SKM-1 treated with dmso at 0.1 percent for 144 hours (cell line): ENCODE measurements at regions not wholly inside any gene's neighbourhood (a gene's known extent, or its start where the extent isn't known, plus 50 kb on each side); places are given as distances from the start of the nearest gene placed in this dataset.

Experiments
- DNase-seq: peaks from one replicate; lab custom pipeline; 2025; ENCODE audit not compliant: unreplicated experiment; lab: John Stamatoyannopoulos, UW

DNA sequence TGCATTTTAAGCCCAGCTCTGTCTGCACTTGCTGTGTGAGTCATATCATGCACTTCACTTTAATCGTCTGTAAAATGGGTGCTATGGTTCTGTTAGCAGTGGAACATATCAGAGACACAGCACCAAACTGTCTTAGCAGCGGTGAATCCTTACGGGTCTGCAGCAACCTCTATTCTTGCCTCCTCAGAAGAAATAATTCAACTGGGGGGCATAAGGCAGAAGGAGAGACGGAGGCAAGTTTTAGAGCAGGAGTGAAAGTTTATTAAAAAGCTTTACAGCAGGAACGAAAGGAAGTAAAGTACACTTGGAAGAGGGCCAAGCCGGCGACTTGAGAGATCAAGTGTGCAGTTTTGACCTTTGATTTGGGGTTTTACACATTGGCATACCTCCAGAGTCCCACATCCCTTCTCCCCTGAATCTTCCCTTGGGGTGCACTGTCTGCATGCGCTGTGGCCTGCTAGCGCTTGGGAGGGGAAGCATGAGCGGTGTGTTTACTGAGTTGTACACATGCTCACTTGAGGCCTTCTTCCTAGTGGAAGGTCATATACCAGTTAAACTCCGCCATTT is 109.8 kb downstream of the DDX1 start:
- DNase-seq, result no peak

DNA sequence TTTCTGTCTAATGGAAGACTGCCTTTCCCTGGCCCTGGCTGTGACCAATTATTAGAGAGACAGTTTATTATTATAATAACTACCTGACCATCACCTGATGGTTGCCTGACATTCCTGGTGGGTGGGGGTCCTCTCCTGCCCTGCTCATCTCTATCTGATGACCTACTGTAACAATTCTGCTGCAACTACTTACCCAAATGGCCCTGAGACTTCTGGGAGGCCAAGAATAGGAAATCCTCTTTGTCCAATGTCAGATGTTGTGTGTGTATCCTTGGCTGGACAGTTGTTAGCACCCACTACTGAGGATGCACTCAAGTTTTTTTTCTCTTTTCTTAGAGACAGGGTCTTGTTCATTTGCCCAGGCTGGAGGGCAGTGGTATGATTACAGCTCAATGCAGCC is 110.3 kb downstream of the DDX1 start:
- DNase-seq, result no peak

DNA sequence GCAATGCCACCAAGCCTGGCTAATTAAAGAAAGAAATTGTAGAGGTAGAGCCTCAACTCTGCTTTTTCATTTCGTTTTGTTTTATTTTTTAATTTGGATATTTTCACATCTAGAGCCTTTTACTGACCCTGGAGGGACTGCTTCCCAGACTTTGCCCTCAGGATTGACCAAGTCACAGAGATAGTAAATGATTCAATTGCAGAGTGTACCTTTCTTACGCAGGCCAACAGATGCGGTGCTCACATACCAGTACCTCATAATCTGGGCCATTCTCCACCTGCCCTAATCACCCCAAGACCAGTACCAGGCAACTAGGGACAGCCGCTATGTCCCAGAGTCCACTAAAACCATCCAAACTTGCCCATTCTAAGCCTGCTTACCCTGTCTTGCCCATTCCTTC is 110.8 kb downstream of the DDX1 start:
- DNase-seq, result no peak

DNA sequence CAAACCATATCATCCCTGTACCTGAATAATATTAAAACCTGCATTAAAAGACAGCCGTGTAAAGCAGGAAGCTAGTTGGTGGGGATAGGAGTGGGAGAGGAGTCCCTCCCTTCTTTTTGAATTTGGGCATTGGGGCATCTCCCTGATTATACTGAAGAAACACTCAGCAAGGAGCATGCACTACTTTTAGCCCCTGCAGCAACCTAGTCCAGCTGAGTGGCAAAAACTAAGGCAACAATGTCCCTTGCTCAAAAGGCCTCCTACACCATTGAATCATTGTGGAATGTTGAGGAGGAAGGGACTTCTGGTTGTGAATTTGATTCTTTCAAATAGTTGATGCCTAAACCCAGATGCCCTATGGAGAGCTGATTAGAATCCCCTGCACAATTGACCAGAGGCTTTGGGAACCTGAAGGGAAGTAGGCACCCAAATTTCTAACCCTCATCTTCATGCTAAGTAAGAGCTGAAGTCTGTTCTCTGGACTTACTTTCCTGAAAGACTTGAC is 111.7 kb downstream of the DDX1 start:
- DNase-seq, result no peak

DNA sequence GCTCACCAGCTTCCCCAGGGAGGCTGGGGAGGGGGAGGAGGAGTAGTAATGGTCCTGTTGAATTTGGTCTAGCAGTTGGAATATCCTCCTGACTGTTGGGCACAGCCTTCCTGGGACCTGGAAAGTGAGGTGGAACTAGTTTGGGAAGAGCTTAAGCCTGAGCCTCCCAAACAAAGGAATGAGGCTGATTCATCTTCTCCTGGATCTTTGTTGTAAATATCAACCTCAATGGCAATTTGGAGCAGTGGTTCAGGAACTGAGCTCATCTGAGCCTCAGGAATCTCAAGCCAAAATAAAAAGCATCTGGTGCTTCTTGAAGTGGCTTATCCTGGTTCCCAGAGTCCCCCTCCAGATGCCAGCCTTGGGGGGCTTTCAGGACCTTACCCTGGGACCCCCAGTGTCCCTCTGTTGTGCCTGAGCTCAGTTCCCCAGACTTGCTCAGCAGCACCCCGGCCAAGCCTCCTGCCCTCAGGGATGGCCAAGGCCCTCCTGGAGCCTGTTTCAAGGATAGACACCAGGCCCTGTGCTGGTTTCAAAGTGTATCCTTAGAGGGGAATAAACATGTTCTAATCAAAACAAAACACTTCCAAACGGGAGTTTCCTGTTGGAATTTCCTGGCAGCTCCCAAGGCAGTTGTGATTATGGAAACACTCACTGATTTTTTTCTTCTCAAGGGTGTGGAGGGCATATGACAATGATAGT is 112.6 kb downstream of the DDX1 start:
- no peak for DNase-seq

DNA sequence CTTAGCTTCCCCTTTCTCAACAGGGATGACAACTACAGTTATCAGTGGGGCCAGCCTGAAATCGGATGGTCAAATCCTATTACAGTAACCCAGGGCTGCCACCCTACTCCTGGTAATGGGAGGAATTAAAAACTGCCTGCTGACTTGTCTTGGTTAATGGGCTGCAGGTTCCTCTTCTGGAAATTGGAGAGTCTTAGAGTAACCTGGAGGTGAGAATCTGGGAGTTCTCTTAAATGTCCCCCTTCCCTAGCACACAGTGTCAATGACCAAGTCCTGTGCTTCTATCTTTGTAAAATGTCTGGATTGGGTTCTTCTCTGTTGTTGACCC is 113.1 kb downstream of the DDX1 start:
- no peak for DNase-seq

DNA sequence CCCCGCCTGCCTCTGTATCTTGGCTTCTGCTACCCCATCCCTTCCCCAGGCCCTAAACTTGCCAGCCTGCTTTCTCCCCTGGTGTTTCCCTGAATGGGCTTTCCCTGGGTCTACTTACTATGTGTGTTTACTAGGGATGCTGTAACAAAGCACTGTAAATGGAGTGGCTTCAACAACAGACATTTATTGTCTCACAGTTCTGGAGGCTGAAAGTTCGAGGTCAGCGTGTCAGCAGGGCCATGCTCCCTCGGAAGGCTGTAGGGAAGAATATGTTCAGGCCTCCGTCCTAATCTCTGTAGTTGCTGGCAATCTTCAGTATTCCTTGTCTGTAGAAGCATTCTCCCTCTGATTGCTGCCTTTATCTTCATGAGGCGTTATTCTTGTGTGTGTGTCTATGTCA is 113.6 kb downstream of the DDX1 start:
- no peak for DNase-seq

DNA sequence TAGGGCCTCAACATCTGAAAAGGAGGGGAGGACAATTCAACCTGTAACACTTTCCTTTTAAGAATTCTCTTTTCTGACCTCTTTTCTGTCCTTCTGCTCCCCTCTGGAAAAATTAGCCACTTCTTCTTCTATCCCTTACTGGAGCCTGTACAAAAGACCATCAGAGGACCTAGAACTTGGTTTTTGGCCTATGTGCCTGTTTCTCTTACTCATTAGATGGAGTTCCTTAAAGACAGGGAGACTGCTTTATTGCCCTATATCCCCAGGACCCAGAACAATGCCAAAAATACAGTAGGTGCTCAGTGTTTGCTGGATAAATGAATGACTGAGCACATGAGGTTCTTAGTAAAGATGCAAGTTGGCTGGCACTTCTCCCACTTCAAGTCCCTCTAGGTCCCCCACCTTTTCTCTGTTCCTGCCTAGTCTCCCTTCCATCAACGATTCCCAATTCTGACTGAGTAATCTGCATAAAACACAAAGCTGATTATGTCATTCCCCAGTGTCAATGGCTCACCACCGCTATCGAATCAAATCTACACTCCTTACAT is 114.2 kb downstream of the DDX1 start:
- no peak for DNase-seq

DNA sequence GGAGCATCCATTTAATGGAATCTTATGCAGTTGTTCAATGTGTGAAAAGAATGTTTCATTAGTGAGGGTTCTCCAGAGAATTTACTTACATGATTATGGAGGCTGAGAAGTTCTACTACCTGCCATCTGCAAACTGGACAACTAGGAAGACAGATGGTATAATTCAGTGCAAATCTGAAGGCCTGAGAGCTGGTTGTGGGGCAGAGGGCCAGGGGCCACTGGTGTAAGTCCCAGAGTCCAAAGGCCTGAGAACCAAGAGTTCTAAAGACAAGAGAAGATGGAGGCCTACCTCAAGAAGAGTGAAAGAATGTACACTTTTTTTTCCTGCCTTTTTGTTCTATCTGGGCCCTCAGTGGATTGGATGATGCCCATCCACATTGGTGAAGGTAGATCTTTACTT is 114.8 kb downstream of the DDX1 start:
- no peak for DNase-seq

DNA sequence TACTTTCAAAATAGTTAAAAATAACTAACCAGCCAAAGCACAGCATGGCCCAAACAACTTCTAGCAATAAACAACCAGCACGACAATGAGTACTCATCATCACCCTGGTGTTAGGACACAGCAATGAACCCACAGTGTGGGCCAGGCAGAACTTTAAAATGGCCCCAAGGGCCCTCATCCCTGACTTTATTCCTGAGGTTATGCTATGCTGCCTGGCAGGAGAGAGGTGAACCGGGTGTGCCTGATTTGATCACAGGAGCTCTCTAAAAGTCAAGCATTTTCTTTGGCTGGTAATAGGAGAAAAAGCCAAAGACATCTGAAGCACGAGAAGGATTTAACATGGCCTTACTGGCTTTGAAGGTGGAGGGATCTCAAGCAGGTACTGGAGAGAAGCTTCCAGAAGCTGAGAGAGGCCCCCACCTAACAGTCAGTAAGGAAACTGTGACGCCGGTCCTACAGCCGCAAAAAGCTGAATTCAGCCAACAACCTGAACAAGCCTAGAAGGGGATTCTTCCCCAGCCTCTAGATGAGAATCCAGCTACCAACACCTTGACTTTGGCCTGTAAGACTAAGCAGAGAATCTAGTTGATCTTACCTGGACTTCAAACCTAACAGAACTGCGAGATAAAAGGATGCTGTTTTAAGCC is 115.4 kb downstream of the DDX1 start:
- DNase-seq, result no peak

DNA sequence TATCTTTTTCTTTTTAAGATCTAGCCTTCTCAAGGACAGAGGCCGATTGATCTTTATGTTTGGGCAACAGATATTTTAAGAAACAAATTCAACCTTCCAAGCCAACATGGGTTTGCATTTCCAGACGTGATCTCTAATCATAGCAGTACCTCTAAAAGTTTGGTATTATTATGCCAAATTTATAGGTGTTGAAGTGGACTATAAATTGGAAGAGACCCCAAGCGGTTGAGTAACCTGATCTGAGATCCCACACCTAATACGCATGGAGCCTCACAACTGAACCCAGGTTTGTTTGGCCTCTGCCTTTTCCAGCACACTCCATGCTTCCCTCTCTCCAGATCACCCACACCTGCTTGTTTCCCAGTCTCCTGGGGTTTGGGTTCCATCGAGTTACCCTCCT is 116.5 kb downstream of the DDX1 start:
- no peak for DNase-seq

DNA sequence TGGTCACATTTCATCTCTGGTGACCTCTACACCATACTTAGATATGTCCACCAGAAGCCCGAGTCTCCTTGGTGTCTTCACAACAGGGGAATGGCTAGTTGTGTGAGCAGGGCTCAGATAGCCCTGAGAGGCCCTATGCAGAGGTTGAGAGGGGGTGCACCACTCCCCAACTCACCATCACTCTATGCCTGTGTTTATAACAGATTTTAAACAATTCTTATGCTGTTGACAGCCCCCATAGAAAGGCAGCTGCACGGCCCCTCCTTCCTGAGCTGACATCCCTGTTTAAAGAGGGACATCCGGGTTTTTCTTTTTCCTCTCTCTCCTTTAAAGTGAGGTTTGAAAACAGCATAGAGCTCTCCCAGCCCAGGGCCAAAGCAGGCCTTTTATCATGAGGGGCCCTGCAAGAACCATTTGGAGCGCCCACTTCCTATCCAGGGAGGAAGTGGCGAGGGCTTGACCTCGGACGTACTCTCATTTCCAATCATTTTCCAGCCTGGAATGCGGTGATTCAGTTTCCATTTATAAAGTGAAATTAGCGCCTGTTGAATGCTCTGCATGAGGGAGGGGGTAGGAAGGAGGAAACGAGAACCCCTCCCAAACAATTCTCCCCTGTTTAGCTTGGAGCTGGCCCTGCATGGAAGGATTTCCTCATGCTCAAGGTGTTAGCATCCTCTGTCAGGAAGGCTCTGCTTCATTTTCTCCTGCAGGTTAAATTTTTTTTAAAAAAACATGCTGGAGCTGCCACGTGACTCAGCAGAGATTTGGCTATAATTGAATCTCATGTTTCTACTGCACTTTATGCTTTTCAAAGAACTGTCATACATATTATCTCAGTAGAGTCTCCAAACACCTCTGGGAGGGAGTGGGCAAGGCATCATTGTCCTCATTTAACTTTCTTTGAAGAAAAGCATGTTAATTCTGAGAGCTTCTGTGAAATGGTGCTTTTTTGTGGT is 117.5 kb downstream of the DDX1 start:
- no peak for DNase-seq

DNA sequence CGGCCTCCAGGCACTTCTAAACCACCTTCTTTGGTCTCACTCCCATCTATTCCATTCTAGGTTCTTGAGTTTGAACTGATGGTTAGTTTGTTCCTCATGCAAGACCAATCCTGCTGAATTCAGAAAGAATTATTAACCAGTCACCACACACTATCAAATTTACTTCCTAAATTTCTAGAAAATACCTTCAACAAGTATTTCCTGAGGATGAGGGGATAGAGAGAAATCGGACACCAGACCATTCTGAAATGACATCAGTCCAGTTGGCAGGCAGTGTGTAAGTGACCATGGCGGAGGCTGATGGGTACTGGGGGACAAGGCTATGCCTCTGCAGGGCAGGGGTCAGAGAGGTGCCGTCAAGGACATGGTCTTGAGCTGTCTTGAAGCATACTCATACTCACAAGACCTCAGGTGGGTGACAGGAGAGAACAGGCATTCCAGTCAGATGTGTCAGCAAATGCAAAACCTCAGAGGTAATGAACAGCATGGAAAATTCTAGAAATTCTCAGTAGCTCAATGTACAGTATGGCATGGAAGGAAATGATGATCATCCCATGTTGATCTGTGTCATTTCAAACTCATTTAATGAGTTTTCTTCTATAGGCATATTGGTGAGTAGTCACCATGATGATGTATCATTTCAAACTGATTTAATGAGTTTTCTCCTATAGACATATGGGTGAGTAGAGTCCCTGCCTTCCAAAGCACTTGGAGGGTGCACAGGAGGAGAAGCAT is 119.6 kb downstream of the DDX1 start:
- DNase-seq, result no peak

DNA sequence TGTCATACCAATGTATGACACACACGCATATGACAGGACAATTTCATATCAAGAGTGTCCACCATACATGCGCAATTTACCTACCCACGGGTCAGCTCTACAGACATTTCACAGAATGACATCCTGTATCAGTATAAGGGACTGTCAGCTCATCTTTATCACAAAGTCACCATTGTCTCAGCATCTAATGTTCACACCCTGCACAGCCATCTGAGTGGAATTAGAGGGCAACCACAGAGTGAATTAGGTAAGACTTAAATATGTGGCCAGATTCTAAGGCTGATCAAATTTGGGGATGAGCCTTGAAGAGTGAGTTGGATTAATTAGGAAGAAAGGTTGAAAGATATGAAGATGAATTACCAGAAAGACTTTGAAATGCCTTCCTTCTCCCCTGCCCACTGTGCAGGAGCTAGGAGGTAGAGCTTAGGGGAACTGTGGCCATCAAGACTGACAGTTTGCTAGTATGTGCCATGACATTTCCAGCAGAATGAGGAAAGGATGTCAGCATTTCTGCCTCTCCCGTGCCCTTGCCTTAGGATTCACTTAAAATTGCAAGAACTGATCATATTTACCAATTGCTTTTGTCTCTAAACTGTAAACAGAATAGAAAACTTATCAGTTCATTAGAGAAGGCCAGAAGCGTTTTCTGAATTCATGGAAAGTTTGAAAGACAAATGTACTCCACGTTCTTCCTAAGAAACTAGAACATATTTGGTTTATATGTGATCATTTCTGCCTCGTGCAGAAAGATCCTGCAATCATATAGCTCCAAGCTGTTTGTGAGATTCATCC is 121.1 kb downstream of the DDX1 start:
- no peak for DNase-seq

DNA sequence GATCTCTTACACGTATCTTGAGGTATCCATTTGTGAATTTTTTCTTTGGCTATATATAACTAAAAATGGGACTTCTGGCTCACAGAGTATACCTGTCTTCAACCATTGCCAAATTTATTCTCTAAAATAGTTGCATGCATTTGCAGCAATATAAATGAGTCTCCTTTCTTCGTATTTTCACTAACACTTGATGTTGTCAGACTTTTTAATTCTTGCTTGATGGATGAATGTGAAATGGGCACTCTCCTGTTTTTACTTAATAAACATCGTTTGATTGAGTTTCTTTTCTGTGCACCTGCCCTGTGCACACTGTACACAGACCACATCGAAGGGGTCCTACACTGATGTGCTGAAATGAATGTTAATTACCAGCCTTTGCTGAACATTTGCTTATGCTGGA is 121.8 kb downstream of the DDX1 start:
- no peak for DNase-seq

DNA sequence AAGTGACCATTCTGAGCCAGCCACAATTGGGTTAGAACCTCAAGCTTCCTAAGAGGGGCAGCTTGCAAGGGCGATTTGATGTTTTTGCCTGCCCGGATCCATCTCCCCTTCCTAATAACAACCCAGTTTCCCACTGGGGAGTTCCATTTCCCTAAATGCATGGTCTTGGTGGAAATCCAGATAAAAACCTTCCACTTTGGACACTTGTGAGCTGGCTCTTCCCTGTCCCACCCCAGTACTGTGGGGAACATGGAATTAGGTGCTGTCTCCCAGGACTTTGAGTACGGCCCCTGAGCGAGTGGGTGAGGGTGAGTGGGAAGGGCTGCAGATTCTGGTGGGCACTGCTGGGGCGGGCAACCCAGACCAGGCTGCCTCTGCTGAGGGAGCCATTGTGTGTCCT is 122.3 kb downstream of the DDX1 start:
- DNase-seq, result no peak

DNA sequence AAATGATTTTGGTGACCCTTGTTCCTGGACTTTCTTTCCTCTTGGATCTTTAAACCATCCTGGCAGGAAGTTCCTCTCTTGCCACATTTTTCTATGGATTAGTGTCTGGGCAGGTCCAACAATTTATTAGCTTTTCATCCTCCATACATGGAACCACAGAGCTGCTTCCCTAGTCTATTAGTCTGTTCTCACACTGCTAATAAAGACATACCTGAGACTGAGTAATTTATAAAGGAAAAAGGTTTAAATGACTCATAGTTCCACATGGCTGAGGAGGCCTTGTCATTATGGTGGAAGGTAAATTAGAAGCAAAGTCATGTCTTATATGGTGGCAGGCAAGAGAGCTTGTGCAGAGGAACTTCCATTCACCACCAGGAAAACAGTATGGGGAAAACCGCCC is 122.9 kb downstream of the DDX1 start:
- DNase-seq, result no peak

DNA sequence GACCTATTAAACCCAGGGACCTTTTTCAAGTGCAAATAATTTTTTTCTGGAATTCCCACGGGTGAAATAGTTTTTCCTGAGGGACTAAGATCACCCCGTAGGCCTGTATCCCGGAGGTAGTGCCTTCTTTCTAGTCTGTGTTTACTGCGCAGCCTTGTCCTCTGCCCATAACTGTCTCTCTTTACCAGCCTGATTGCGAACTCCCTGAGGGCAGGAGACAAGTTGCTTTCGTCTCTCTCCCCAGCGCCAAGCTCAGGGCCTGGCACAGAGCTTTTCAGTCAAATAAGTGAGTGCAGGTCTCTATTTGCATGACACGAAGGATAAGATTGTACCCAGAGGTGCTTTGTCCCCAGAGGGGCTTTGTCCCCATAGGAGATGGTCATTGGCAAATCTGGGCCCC is 123.9 kb downstream of the DDX1 start:
- no peak for DNase-seq

DNA sequence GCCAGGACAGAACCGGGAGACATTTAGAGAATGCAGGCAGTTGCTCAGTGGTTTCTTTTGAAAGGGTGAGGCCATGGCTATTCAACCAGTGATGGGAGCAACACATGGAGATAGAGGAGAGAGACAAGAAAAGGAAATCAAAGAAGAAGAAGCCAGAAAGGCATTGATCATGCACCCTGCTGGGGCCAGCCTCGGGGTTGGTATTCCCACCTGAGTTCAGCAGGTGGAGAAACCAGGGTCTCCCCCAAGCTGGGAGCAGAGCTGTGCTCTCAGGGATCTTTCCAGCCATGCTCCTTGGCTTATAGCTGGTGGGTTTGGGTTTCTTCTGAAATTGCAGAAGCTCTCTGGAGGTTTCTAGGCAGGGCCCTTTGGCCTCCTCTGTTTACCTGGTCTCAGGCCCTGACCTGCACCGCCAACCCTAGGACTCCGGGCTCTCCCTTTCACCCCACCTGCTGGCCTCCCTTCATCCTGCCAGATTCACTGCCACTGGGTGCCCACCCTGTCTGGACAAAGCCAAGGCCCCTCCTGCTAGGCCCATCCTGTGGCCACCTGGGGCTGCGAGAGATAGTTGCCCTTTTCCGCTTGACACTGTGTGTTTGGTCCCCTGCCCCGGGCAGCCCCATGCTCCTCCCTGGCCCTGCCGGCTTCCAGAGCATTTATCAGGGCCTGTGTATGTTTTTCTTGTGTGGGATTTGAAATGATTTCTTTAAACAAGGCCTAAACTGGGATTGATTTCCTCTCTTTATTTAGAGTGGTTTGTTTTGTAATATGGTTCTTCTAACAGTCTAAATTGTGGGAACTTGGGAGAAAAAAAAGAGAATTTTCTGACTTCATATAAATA is 126.7 kb downstream of the DDX1 start:
- no peak for DNase-seq
